ENCODE measurements at regions not wholly inside any gene's neighbourhood (a gene's known extent, or its start where the extent isn't known, plus 50 kb on each side); places are given as distances from the start of the nearest gene placed in this dataset.
A peak's percentile ranks its signal among the peaks of the same experiment; 100 is the strongest.

DNA sequence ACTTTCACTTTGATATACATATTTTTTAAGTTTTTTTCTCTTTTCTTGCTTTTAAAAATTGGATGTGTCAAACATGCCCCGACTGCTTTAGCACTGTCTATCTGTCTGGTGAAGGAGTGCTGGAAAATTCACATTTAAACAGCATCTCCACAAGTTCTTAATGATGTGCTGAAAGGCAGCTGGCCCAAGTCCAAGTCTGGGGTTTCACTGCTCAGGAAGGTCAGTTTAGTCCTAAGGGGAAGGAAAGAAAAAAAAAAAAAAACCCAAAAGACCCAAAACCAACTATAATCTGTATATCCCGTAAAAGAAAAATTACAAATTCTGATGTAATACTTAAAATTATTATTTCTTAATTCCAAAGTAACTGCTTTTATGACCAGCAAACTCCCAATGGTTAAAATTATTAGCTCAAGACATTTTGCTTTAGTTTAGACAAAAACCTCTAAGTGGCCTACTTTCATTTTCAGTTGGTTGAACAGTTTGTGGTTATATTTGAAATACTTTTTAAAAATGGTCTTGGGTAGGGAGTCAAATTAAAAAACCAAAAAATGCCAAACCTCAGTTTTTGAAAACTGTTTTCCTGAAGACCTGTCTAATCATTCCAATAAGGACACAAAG lies 79.5 kb upstream of the PREP start:
- Histone ChIP-seq H3K27ac (no peak overlapping the region), H3K9me3 (no peaks in the 10 kb centered on the region), H3K4me1 (no peaks in the 10 kb centered on the region), H3K36me3 (no peaks in the 10 kb centered on the region), H3K4me3 (replicated peaks in 1 of 3) (no peak overlapping the region), H3K27me3 (no peaks in the 10 kb centered on the region)
- intact Hi-C loops (cut with DNase I): no loop called here
- DNase-seq: peak; percentile 40 to 49
- no peak for TF ChIP-seq POLR2A (IDR thresholded peaks at IDR 0.05)
- TF ChIP-seq, protein P1, sequence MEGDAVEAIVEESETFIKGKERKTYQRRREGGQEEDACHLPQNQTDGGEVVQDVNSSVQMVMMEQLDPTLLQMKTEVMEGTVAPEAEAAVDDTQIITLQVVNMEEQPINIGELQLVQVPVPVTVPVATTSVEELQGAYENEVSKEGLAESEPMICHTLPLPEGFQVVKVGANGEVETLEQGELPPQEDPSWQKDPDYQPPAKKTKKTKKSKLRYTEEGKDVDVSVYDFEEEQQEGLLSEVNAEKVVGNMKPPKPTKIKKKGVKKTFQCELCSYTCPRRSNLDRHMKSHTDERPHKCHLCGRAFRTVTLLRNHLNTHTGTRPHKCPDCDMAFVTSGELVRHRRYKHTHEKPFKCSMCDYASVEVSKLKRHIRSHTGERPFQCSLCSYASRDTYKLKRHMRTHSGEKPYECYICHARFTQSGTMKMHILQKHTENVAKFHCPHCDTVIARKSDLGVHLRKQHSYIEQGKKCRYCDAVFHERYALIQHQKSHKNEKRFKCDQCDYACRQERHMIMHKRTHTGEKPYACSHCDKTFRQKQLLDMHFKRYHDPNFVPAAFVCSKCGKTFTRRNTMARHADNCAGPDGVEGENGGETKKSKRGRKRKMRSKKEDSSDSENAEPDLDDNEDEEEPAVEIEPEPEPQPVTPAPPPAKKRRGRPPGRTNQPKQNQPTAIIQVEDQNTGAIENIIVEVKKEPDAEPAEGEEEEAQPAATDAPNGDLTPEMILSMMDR (IDR thresholded peaks at IDR 0.05): no peak
- 46 to 47% methylated on average over 2 of the region's 2 CpGs for WGBS, 2 donors

DNA sequence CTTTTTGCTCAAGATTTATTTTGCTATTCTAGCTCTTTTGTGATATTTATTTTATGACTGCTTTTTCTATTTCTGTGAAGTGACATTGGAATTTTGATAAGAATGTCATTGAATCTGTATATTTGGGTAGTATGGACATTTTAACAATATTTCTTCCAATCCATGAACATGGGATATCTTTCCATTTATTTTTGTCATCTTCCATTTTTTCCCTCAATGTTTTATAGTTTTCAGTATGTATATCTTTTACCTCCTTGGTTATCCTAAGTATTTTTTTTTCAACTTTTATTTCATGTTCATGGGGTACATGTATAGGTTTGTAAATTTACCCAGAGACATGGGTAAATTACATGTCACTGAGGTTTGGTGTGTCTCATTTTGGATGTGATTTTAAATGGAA lies 74.1 kb upstream of the PREP start:
- Histone ChIP-seq H3K4me1 (no peaks in the 10 kb centered on the region), H3K36me3 (no peaks in the 10 kb centered on the region), H3K27ac (no peak overlapping the region), H3K27me3 (no peaks in the 10 kb centered on the region), H3K9me3 (no peaks in the 10 kb centered on the region), H3K4me3 (replicated peaks in 1 of 3) (no peak overlapping the region)
- no peak for DNase-seq
- intact Hi-C loops (cut with DNase I): no loop called here
- no peak for TF ChIP-seq POLR2A (IDR thresholded peaks at IDR 0.05)
- TF ChIP-seq, protein P1 (IDR thresholded peaks at IDR 0.05): no peak

DNA sequence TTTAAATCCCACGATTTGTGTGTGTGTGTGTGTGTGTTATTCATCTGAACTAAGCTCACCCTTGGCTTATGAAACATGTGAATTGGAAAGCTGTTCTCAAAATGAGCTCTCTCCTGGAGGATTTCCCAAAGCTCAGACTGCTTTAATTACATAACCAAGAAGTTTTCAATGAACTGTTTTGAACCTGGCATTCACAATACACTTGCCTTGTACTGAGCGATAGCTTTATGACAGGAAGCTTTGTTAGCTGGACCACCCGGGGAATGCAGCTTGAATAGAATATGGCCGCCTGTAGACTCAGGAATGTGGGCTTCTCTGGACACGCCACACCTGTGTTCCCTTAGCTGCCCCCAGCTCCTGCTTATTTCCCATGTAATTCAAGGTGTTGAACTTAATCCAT lies 71.4 kb upstream of the PREP start:
- no peak for TF ChIP-seq POLR2A (IDR thresholded peaks at IDR 0.05)
- TF ChIP-seq, protein P1 (IDR thresholded peaks at IDR 0.05): no peak
- WGBS, 2 donors: 77% methylated on average over 5 of the region's 5 CpGs
- intact Hi-C loops (cut with DNase I): no loop called here
- H3K4me3 ChIP-seq (replicated peaks in 1 of 3): no peak overlapping the region
- no peaks in the 10 kb centered on the region for H3K9me3 ChIP-seq
- no peaks in the 10 kb centered on the region for H3K27me3 ChIP-seq
- no peak overlapping the region for H3K27ac ChIP-seq
- H3K4me1 ChIP-seq: no peaks in the 10 kb centered on the region
- no peaks in the 10 kb centered on the region for H3K36me3 ChIP-seq
- DNase-seq: no peak

DNA sequence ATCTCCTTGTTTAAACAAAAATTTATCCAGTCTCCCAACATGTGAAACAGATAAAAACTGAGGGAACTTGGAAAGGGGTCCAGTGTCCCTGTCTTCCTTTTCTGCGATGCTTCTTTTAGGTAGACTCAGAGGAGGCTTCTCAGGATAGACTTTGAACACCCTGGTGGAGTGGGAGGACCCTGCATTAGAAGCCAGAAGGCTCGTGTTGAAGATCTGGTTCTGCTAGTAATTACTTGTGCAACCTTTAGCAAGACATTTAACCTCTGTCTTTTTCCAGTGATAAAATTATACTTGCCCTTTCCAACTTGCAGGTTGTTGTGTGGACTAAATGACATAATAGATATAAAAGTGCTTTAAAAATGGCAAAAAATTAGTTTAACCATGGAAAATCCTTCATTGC lies 67.1 kb upstream of the PREP start:
- intact Hi-C loops (cut with DNase I): no loop called here
- no peaks in the 10 kb centered on the region for H3K36me3 ChIP-seq
- no peak overlapping the region for H3K4me3 ChIP-seq (replicated peaks in 1 of 3)
- DNase-seq: no peak
- H3K9me3 ChIP-seq: no peaks in the 10 kb centered on the region
- TF ChIP-seq, protein P1 (IDR thresholded peaks at IDR 0.05): no peak
- no peak for TF ChIP-seq POLR2A (IDR thresholded peaks at IDR 0.05)
- no peak overlapping the region for H3K27ac ChIP-seq
- no peaks in the 10 kb centered on the region for H3K4me1 ChIP-seq
- 61 to 64% methylated on average over 2 of the region's 2 CpGs for WGBS, 2 donors
- H3K27me3 ChIP-seq: no peaks in the 10 kb centered on the region

DNA sequence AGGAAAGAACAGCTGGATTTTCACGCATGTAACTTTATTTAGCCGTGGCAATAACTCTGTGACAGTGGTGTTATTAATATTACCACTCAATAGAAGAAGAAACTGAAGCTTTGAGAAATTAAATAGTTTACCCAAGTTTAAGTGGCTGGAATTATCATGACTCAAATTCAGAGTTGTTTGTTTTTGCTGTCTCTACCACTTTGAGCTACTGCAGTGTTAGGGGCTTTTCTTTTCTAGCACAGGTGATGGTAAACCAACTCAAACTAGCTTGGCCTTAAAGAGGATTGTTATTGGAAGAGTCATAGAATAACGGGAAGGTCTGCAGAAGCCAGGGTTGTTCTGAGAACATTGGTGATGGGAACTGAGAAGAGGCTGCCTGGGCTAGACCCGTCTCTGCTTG lies 66.0 kb upstream of the PREP start:
- H3K36me3 ChIP-seq: no peaks in the 10 kb centered on the region
- DNase-seq: no peak
- no peak overlapping the region for H3K4me3 ChIP-seq (replicated peaks in 1 of 3)
- H3K4me1 ChIP-seq: no peaks in the 10 kb centered on the region
- intact Hi-C loops (cut with DNase I): no loop called here
- 73 to 83% methylated on average over 4 of the region's 4 CpGs for WGBS, 2 donors
- no peaks in the 10 kb centered on the region for H3K9me3 ChIP-seq
- H3K27ac ChIP-seq: no peak overlapping the region
- no peaks in the 10 kb centered on the region for H3K27me3 ChIP-seq
- TF ChIP-seq, protein P1 (IDR thresholded peaks at IDR 0.05): no peak
- no peak for TF ChIP-seq POLR2A (IDR thresholded peaks at IDR 0.05)

Data from thyroid gland (tissue), 4 donors.